ENCODE measurements at regions not wholly inside any gene's neighbourhood (a gene's known extent, or its start where the extent isn't known, plus 50 kb on each side); places are given as distances from the start of the nearest gene placed in this dataset.

- TF ChIP-seq EZH2phosphoT487 (conservative IDR thresholded peaks at IDR 0.05; ENCODE audit: low read length), result no peak
- TF ChIP-seq CTCF (IDR thresholded peaks at IDR 0.05; ENCODE audit: insufficient read depth, low read length, poor library complexity, severe bottlenecking), result no peak
These were observed 796.6 kb upstream of the GBE1 start for GRCh38 chr3:82558081-82558480.

Measured in SU-DHL-6 (cell line).